ENCODE measurements at regions not wholly inside any gene's neighbourhood (a gene's known extent, or its start where the extent isn't known, plus 50 kb on each side); places are given as distances from the start of the nearest gene placed in this dataset.

- H3K36me3 Mint-ChIP-seq (ENCODE audit: insufficient read depth, unreplicated experiment): no peaks in the 10 kb centered on the region
- H3K27me3 Mint-ChIP-seq (ENCODE audit: unreplicated experiment): no peaks in the 10 kb centered on the region
- H3K4me1 Mint-ChIP-seq (ENCODE audit: low read depth, unreplicated experiment): no peaks in the 10 kb centered on the region
- H3K27ac Mint-ChIP-seq (ENCODE audit: unreplicated experiment): no peak overlapping the region
- BruUV-seq (replicated peaks): no TSS peak
- TF ChIP-seq, protein P1, sequence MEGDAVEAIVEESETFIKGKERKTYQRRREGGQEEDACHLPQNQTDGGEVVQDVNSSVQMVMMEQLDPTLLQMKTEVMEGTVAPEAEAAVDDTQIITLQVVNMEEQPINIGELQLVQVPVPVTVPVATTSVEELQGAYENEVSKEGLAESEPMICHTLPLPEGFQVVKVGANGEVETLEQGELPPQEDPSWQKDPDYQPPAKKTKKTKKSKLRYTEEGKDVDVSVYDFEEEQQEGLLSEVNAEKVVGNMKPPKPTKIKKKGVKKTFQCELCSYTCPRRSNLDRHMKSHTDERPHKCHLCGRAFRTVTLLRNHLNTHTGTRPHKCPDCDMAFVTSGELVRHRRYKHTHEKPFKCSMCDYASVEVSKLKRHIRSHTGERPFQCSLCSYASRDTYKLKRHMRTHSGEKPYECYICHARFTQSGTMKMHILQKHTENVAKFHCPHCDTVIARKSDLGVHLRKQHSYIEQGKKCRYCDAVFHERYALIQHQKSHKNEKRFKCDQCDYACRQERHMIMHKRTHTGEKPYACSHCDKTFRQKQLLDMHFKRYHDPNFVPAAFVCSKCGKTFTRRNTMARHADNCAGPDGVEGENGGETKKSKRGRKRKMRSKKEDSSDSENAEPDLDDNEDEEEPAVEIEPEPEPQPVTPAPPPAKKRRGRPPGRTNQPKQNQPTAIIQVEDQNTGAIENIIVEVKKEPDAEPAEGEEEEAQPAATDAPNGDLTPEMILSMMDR (IDR thresholded peaks at IDR 0.05; ENCODE audit: unreplicated experiment): no peak
- intact Hi-C loops (cut with micrococcal nuclease; ENCODE audit: unreplicated experiment): no loop called here
- H3K9me3 Mint-ChIP-seq (ENCODE audit: low read depth, unreplicated experiment): peaks cover 8% of the 10 kb centered on the region
- no peak overlapping the region for H3K4me3 Mint-ChIP-seq (ENCODE audit: low read depth, unreplicated experiment)
- no peak for DNase-seq
- CTCF ChIA-PET: no interaction called here
These were observed 2057.9 kb downstream of the PCDH7 start for GRCh38 chr4:32778025-32778424.

GRCh38 chr4:32778938-32779337 lies 2058.8 kb downstream of the PCDH7 start:
- DNase-seq: no peak
- no peak overlapping the region for H3K4me3 Mint-ChIP-seq (ENCODE audit: low read depth, unreplicated experiment)
- CTCF ChIA-PET: no interaction called here
- BruUV-seq (replicated peaks): no TSS peak
- no peaks in the 10 kb centered on the region for H3K4me1 Mint-ChIP-seq (ENCODE audit: low read depth, unreplicated experiment)
- H3K36me3 Mint-ChIP-seq (ENCODE audit: insufficient read depth, unreplicated experiment): no peaks in the 10 kb centered on the region
- intact Hi-C loops (cut with micrococcal nuclease; ENCODE audit: unreplicated experiment): no loop called here
- H3K27me3 Mint-ChIP-seq (ENCODE audit: unreplicated experiment): no peaks in the 10 kb centered on the region
- H3K27ac Mint-ChIP-seq (ENCODE audit: unreplicated experiment): no peak overlapping the region
- H3K9me3 Mint-ChIP-seq (ENCODE audit: low read depth, unreplicated experiment): peaks cover 13% of the 10 kb centered on the region
- TF ChIP-seq, protein P1 (IDR thresholded peaks at IDR 0.05; ENCODE audit: unreplicated experiment): no peak

DNA sequence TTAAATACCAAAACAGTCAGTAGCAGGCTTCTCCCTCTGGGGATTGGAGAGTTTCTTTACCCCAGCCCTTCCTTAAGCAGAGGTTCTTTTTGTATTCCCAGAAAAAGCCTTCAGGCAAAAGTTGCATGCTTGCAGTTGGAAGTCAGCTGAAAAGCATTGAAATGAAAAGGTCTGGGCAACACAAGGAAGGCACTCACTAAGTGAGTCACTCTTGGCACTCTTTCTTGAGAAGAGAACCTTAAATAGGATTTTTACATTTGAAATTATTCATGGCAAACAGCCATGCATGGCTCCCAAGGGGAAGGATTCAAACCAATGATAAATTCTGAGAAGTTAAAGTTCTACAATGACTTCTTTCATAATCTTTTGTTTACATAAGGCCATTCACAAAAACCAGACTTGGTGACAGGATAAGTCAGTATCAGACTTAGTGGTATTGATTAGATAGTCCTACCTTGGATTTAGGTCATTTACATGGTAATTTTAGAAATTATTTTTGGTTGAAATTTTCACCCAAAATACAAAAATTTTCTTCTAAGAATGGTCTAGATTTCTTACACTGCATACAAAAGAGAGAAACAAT lies 2068.9 kb downstream of the PCDH7 start:
- CTCF ChIA-PET: no interaction called here
- TF ChIP-seq, protein P1 (IDR thresholded peaks at IDR 0.05; ENCODE audit: unreplicated experiment): no peak
- Mint-ChIP-seq H3K4me1 (ENCODE audit: low read depth, unreplicated experiment) (no peaks in the 10 kb centered on the region), H3K27ac (ENCODE audit: unreplicated experiment) (no peak overlapping the region), H3K36me3 (ENCODE audit: insufficient read depth, unreplicated experiment) (no peaks in the 10 kb centered on the region), H3K27me3 (ENCODE audit: unreplicated experiment) (no peaks in the 10 kb centered on the region), H3K4me3 (ENCODE audit: low read depth, unreplicated experiment) (no peak overlapping the region), H3K9me3 (ENCODE audit: low read depth, unreplicated experiment) (no peaks in the 10 kb centered on the region)
- BruUV-seq (replicated peaks): no TSS peak
- intact Hi-C loops (cut with micrococcal nuclease; ENCODE audit: unreplicated experiment): no loop called here
- DNase-seq: no peak

- CTCF ChIA-PET: no interaction called here
- no peak for DNase-seq
- no TSS peak for BruUV-seq (replicated peaks)
- intact Hi-C loops (cut with micrococcal nuclease; ENCODE audit: unreplicated experiment): no loop called here
- no peak overlapping the region for H3K4me3 Mint-ChIP-seq (ENCODE audit: low read depth, unreplicated experiment)
- H3K9me3 Mint-ChIP-seq (ENCODE audit: low read depth, unreplicated experiment): no peaks in the 10 kb centered on the region
- TF ChIP-seq, protein P1 (IDR thresholded peaks at IDR 0.05; ENCODE audit: unreplicated experiment): no peak
- no peak overlapping the region for H3K27ac Mint-ChIP-seq (ENCODE audit: unreplicated experiment)
- no peaks in the 10 kb centered on the region for H3K36me3 Mint-ChIP-seq (ENCODE audit: insufficient read depth, unreplicated experiment)
- H3K27me3 Mint-ChIP-seq (ENCODE audit: unreplicated experiment): no peaks in the 10 kb centered on the region
- no peaks in the 10 kb centered on the region for H3K4me1 Mint-ChIP-seq (ENCODE audit: low read depth, unreplicated experiment)
These were observed 2070.6 kb downstream of the PCDH7 start for GRCh38 chr4:32790803-32791202.

Data from Calu3 (cell line).